ENCODE measurements at regions not wholly inside any gene's neighbourhood (a gene's known extent, or its start where the extent isn't known, plus 50 kb on each side); places are given as distances from the start of the nearest gene placed in this dataset.

GRCh38 chr9:16337322-16338029 lies 533.0 kb downstream of the BNC2 start:
- TF ChIP-seq CTCF (conservative IDR thresholded peaks at IDR 0.05) (no peak), EZH2 (IDR thresholded peaks at IDR 0.05; ENCODE audit: low read depth) (no peak)
